ENCODE measurements at regions not wholly inside any gene's neighbourhood (a gene's known extent, or its start where the extent isn't known, plus 50 kb on each side); places are given as distances from the start of the nearest gene placed in this dataset.

GRCh38 chr7:67502929-67503328, 506.3 kb downstream of the TYW1 start:
- no peak for TF ChIP-seq CTCF (conservative IDR thresholded peaks at IDR 0.05; ENCODE audit: low read depth, low read length)
- DNase-seq (ENCODE audit: low read depth) = no peak
- no peak overlapping the region for H3K4me3 ChIP-seq (ENCODE audit: low read depth, low read length)

GRCh38 chr7:67505449-67505848, 508.8 kb downstream of the TYW1 start:
- no peak overlapping the region for H3K4me3 ChIP-seq (ENCODE audit: low read depth, low read length)
- no peak for DNase-seq (ENCODE audit: low read depth)
- TF ChIP-seq CTCF (conservative IDR thresholded peaks at IDR 0.05; ENCODE audit: low read depth, low read length) = no peak

- no peak for TF ChIP-seq CTCF (conservative IDR thresholded peaks at IDR 0.05; ENCODE audit: low read depth, low read length)
- no peak overlapping the region for H3K4me3 ChIP-seq (ENCODE audit: low read depth, low read length)
- DNase-seq (ENCODE audit: low read depth) = no peak
Measured at GRCh38 chr7:67512481-67512880, 515.8 kb downstream of the TYW1 start.

GRCh38 chr7:67518580-67518979, 521.9 kb downstream of the TYW1 start:
- no peak overlapping the region for H3K4me3 ChIP-seq (ENCODE audit: low read depth, low read length)
- DNase-seq (ENCODE audit: low read depth) = no peak

GRCh38 chr7:67519171-67519570, 522.5 kb downstream of the TYW1 start:
- H3K4me3 ChIP-seq (ENCODE audit: low read depth, low read length) = no peak overlapping the region
- no peak for TF ChIP-seq CTCF (conservative IDR thresholded peaks at IDR 0.05; ENCODE audit: low read depth, low read length)
- DNase-seq (ENCODE audit: low read depth) = no peak

More at GRCh38 chr7:67518580-67518979, 521.9 kb downstream of the TYW1 start:
- TF ChIP-seq CTCF (conservative IDR thresholded peaks at IDR 0.05; ENCODE audit: low read depth, low read length) = no peak

GRCh38 chr7:67522504-67522903, 525.9 kb downstream of the TYW1 start:
- TF ChIP-seq CTCF (conservative IDR thresholded peaks at IDR 0.05; ENCODE audit: low read depth, low read length) = no peak
- no peak overlapping the region for H3K4me3 ChIP-seq (ENCODE audit: low read depth, low read length)
- DNase-seq (ENCODE audit: low read depth) = no peak

- TF ChIP-seq CTCF (conservative IDR thresholded peaks at IDR 0.05; ENCODE audit: low read depth, low read length) = no peak
- no peak for DNase-seq (ENCODE audit: low read depth)
- no peak overlapping the region for H3K4me3 ChIP-seq (ENCODE audit: low read depth, low read length)
Measured at GRCh38 chr7:67523713-67524112, 527.1 kb downstream of the TYW1 start.

All from epithelial cell of proximal tubule (primary cell).